ENCODE measurements at regions not wholly inside any gene's neighbourhood (a gene's known extent, or its start where the extent isn't known, plus 50 kb on each side); places are given as distances from the start of the nearest gene placed in this dataset.
A peak's percentile ranks its signal among the peaks of the same experiment; 100 is the strongest.

DNA sequence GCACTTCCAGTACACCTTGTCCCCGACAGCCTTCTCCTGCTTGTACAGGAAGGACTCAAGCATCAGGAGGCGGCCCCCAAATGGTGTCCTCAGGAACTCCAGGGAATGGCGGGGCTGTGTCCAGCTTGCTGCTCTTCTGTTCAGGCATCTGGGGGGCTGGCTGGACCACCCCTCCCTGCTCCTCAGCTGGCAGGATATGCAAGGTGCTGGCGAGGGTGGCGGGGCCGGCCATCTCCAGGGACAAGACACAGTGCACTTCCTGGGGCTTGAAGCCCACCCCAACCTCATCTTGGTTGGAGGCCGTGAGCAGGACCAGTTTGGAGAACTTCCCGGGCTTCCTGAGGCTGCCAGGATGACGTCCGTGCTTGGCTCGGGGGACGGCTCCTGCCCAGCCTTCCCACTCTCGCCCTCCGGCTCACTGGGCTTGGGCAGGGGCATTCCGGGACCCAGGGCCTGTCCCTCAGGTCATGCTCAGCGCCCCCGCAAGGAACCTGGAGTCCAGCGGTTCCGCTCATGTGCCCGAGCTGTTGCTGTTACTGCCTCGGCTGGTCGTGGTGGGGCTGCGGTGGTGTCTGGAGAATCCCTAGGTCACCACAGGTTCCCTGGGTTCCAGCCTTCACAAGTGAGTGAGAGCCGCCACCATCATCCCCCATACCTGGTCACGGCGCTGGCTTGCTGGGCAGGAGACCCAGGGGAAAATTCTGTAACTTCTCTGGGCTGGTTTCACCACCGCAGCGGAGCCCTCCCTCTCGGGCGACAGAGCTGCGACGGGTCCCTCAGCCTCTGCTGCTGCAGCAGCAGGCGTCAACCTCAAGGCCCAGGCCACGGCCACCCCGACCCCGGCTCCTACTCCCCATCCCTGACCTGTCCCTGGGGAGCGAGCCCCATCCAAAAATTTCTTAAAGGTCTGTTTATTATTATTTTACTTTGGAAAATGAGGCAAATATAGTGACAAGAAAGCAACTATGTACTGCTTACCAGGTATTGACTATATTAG, 82.8 kb upstream of the FXR1 start:
- no peak for DNase-seq (ENCODE audit: low read depth)

DNA sequence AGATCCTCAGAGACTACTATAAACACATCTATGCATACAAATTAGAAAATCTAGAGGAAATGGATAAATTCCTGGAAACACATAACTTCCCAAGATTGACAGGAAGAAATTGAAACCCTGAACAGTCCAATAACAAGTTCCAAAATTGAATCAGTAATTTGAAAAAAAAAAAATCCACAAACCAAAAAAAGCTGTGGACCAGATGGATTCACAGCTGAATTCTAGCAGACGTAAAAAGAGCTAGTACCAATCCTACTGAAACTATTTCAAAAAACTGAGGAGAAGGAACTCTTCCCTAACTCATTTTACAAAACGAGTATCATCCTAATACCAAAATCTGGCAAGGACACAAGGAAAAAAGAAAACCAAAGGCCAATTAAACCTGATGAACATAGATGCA, 77.0 kb upstream of the FXR1 start:
- DNase-seq (ENCODE audit: low read depth) = no peak

DNA sequence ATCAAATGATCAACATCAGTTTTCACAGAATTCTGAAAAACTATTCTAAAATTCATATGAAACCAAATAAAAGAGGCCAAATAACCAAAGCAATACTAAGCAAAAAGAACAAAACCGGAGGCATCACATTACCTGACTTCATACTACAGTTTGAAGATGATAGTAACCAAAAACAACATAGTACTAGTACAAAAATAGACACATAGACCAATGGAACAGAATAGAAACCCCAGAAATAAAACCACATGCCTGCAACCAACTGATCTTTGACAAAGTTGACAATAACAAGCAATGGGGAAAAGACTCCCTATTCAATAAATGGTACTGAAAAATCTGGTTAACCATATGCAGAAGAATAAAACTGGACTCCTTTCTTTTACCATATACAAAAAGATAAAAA, 75.7 kb upstream of the FXR1 start:
- no peak for DNase-seq (ENCODE audit: low read depth)

DNA sequence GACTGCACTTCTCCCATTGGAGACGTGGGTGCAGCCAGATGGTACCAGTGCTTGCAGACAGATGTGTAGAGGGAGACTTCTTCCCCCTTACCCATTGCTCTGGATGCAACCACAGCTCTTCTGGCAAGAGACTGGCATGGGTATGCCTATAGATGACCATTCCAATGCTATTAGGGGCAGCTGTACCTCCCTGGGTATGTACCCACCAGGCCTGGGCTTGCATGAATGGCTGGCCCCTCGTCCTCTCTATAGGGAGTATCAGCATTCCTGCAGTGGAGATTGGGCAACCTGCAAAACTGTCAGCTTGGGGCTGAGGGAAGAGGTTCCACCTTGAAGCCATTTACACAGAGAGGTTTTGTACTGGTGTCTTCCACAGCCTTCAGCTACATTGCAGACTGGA, 57.6 kb upstream of the FXR1 start:
- no peak for DNase-seq (ENCODE audit: low read depth)

DNA sequence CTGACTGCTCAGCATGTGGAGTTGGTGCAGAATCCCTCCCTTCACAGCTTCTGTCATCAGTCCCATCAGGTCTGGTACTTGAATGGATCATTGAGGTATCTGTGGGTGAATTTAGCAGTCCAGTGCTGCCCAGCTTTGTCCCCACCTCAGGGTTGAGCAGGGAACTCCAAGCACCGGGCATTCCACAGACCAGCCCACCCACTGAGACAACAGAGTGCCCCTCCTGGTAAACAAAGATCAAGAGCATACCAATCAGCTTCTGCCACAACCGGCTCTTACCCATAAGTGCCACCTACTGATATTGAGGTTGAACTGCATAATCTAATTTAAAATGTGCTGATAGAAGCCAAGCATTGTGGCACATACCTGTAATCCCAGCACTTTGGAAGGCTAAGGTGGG, 57.1 kb upstream of the FXR1 start:
- peak; percentile 4 for DNase-seq (ENCODE audit: low read depth)

DNA sequence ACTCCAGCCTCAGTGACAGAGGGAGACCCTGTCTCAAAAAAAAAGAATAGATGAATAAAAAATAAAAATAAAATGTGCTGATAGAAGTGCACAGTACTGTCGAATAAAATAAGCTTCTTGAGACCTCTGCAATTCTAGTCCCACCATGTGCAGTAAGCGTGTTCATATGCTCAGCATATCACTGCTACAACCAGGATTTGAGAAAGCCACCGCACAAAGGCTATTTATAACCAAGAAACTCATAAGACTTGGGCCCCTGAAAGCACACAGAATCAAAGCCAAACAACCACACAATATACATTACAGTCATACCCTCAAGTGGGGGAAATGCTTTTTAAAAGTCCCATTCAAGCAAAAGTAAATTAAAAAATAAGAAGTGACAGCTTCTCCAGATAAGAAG, 56.5 kb upstream of the FXR1 start:
- no peak for DNase-seq (ENCODE audit: low read depth)

DNA sequence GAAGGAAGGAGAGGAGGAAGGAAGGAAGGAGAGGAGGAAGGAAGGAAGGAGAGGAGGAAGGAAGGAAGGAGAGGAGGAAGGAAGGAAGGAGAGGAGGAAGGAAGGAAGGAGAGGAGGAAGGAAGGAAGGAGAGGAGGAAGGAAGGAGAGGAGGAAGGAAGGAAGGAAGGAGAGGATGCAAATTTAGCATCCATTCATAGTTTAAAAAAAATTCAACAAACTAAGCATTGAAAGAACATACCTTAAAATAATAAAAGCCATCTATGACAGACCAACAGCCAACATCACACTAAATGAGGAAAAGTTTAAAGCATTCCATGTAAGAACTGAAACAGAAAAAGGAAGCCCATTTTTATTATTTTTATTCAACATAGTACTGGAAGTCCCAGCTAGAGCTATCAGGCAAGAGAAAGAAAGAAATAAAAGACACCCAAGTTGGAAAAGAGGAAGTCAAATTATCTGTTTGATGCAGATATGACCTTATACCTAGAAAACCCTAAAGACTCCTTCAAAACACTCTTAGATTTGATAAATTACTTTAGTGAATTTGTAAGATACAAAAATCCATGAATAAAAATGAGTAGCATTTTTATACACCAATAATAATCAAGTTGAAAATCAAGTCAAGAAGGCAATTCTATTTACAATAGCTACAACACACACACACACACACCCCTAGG, 52.2 kb upstream of the FXR1 start:
- DNase-seq (ENCODE audit: low read depth) = no peak
